SKM-1 treated with dmso at 0.1 percent for 144 hours (cell line): ENCODE measurements at regions not wholly inside any gene's neighbourhood (a gene's known extent, or its start where the extent isn't known, plus 50 kb on each side); places are given as distances from the start of the nearest gene placed in this dataset.

Experiments used
- DNase-seq: peaks from one replicate; lab custom pipeline; 2025; ENCODE audit not compliant: unreplicated experiment; lab: John Stamatoyannopoulos, UW

DNA sequence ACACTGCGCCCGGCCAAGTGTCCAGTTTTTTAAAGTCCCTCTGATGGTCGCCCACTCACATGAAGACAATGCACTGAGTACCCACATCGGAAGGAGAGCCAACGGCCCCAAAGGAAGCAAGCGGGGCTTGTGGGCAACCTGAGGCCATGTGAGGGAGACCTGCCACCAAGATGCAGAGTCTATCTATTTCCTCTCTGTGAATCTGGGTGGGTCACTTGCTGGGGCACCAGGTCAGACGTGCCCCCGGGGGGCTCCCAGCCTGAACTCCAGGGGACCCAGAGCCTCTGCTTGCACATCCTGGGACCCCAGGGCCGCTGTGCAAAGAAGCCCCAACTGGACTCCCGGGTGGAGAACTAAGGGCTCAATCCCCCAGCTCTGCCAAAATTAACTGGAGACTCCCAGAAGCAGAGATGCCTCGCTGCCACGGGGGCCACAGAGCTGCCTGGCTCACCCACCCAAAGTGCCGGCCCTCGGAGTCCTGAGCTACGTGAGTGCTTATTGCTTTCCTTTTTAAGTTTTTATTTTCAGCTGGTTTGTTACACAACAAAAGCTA lies 106.4 kb downstream of the BRD1 start:
- no peak for DNase-seq

DNA sequence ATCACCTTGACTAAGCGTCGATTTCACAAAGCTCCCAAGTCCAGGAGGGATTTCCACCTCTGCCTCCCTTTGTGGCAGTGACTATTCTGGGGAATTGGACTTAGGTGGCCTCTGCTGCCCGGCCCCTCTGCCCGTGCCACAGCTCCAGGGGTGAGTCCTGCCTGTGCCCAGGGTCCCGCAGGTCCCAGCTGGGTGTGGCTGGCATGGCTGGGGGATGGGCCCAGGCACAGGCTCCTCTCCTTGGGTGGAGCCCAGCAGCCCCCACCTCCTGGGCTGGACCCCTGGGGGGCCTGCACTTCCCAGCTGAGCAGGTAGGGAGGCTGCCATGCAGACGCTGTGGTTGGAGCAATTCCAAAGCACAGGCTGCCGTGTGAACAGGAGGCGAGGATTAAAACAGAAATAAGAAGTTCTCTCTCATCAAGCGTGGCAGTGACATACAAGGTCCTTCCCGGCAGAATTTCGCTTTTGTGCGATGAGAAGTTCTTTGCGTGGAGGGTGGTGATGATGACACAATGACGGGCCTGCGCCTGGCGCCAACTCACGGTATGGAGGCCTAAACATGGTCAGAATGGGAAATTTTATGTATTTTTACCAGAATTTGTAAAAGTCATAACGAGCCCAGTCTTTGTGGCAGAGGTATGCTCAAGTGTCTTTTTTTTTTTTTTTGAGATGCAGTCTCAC lies 107.3 kb downstream of the BRD1 start:
- DNase-seq, result no peak

DNA sequence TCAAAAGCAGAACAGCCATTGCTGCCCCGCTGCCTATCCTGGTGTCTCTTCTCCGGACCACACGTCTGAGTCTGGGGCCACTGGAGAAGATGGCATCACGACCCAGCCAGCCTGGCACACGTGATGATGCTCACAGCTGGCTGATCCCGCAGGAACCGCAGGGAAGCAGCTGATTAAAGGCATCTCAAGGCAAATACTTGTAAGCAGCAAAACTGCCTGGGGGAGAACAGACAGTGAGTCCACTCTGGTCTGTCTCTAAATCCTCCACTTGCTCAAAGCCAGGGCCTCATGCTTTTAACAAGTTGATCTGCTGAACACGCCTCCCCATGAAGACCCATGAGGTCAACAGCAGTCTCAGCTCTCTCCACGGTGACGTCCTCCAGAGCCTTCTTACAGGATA lies 108.6 kb downstream of the BRD1 start:
- no peak for DNase-seq

DNA sequence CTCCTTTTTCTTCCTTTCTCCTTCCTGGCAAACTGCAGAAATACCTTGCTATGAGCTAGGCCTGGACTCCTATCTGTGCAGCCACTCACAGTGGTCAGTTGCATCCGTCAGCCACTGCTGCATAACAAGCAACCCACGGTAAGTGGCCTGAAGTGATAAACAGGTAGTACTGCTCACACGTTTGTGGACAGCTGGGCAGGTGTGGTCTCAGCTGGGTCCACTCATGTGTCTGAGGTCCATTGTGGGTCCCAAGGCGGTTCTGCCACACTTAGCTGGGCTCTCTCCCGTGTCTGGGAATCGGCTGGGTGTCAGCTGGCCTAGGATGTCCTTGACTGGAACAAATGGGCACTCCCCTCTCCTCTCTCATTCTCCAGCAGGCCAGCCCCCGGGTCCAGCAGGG lies 109.3 kb downstream of the BRD1 start:
- no peak for DNase-seq

DNA sequence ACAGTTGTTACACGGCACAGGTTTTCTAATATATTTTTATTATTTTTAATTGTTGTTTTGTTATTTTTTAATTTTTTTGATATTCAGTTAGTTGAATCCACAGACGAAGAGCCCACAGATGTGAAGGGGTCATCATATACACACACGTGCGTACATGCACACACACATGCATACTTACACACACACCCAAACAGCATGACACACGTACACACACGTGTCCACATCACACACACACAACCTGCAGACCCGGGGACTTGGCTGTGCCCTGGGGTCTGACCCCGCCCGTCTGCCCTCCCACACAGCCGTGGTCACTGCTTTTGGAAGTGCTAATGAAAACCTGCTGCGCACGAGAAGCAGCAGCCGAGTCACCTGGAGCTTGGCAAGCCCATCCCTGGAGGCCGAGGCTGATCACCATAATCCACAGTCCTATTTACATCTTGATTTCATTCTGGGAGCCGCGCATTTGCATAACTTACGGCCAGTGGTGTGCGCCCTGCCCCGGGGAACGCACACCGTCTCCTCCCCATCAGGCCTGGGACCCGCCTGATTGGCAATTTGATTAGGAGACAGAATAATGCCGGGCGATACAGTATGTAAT lies 110.3 kb downstream of the BRD1 start:
- DNase-seq, result no peak

DNA sequence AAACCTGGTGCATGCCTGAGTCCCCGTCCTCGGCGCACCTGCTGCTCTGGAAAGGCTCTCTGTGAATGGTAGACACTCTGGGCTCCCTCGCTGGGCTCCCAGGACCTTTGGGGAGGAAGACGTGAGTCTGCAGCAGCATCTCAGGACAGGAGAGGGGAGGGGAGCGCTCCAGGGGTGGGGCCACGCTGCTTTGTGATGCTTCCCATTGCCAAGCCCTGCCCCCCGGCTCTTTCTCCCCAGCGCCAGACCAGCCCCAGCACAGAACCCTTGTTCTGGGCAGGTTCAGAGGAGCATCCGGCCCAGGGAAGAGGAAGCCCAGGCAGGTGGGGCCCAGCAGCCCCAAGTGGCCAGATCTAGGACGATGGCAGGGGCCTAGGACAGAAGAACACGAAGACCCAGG lies 111.2 kb downstream of the BRD1 start:
- DNase-seq, result no peak

DNA sequence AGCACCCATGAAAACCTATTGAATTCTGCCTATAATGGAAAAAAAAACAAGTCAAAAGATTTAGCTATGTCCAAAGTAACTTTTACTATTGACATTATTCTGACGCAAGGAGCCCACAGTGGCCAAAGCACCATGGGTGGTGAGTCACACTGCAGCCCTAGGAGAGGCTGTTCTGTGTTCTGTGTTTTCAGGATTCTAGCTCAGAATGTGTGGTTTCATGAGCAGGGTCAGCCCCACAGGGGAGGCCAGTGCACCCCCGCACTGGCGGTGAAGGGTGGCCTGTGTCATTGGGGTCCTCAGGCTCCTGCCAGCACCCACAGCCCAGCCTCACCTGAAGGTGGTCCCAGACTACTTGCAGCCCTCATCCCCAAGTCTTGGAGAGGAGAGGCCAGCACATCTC lies 112.2 kb downstream of the BRD1 start:
- no peak for DNase-seq

DNA sequence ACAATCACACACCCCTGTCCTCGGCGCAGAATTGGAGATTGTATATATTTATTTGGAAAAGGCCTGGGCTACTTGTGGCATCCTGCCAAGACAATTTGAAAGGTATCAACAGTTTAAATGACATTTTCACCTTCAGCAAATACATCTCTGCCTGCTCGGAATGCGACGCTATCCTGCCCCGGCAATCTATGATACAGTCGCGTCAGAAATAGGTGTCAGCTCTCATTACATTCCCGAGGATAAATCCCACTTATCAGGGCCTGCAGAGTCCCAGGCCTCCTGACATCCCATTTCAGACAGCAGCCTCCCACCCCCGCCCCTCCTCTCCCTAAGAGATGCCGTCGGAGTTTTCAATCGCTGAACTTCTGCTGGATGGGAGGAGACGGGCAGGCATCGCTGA lies 114.7 kb downstream of the BRD1 start:
- DNase-seq, result no peak

DNA sequence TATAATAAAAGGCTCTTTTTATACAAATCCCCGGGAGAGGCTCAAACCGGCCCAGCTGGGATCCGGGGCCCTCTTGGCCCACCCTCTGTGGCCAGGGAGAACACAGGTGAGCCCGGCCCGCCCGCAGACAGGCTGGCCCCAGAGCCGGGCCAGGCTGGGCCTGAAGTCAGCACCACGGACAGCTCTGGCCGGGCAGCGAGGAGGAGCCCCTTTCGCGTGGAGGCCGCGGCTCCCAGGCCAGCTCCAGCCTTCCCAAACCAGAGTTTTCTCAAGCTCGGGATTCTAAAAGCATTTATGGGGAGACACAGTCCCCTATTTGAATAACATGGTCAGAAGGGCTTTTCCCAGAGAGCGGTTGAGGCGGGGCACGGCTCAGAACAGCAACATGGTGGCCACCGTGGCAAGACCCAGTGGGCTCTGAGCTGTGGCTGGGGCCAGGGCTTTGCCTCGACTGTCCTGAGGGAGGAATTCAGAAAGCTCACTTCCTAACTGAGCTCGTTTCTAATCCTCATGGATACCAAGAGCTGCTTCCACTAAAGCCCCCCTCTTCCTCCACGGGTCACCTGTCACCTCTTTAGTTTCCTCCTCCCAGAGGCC lies 115.4 kb downstream of the BRD1 start:
- DNase-seq, result no peak

DNA sequence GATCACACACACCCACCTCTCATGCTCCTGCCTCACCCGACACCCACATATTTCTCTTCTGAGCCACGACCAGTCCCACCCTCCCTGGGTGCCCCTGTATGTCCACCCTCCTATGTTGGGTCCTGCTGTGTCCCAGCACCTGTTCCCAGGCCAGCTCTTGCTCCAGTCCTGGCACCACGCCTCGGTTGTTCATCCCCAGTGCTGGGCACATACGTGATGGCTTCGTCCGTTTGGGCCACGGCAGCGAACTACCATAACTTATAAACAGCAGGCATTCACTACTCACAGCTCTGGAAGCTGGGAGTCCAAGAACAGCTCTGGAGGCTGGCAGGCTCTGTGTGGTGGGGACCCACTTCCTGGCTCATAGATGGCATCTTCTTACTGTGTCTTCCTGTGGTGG lies 116.9 kb downstream of the BRD1 start:
- DNase-seq, result no peak

DNA sequence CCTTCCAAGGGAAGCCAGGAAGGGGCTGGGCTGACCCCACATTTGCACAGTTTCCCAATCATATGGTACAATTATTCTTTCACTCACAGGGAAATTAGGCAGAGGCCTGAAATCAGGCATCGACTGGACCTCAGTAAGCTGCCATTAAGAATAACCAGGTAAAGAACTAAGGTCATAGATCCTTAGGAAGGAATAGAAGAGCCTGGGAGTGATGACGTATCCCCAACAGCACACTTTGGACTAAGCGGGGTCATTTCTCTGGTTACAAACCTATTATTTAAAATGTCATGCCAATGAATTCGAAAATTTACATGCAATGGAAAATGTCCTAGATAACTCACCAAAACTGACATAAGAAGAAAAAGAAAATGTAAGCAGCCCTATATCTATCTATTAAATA lies 118.2 kb downstream of the BRD1 start:
- DNase-seq, result no peak

DNA sequence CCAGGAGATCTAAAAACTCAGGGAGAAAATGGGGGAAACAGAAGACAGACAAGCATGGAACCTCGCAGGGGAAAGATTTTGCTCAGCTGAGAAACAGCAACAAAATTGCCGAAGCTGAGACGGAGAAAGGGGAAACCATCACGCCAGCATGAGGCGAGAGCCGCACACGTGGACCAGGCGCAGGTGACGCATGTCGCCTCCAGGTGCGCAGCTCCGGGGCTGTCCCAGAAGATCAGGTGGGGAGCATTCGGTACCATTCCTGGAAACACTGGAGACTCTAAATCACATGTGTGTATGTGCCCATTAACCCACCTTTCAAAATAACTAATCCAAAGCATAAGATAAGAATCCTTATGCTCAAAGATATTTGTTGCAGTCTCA lies 121.7 kb downstream of the BRD1 start:
- DNase-seq, result no peak

DNA sequence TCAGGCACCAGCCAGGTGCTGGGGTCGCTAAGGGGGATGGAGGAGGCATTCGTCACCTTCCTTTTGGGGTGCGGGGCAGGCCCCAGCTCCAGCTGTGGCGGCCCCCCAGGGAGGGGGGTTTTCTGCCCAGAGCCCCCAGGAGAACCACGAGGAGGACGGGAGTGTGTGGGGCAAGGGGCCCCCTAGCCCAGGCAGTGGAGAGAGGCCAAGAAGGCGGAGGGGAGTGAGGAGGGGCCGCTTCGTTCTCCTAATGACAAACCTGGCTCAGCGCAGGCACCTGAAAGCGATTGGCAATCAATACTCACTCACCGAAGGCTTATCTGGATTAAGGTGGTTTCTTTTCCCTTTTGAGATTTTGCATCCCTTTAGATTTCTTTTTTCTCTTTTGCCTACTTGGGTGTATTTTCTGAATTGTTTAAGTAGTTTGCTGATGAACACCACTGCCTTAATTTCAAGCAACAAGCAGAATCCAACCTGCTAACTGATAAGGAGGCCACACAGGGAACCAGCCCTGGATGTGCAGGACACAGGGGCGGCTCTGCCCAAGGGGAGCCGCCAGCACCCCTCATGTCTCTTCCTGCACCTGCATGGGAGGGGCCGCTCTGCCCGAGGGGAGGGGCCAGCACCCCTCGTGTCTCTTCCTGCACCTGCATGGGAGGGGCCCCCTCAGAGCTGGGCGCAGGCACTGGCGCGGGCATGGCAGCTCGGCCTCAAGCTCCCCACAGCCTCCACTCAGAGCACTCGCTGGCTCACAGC lies 122.3 kb downstream of the BRD1 start:
- DNase-seq, result no peak

DNA sequence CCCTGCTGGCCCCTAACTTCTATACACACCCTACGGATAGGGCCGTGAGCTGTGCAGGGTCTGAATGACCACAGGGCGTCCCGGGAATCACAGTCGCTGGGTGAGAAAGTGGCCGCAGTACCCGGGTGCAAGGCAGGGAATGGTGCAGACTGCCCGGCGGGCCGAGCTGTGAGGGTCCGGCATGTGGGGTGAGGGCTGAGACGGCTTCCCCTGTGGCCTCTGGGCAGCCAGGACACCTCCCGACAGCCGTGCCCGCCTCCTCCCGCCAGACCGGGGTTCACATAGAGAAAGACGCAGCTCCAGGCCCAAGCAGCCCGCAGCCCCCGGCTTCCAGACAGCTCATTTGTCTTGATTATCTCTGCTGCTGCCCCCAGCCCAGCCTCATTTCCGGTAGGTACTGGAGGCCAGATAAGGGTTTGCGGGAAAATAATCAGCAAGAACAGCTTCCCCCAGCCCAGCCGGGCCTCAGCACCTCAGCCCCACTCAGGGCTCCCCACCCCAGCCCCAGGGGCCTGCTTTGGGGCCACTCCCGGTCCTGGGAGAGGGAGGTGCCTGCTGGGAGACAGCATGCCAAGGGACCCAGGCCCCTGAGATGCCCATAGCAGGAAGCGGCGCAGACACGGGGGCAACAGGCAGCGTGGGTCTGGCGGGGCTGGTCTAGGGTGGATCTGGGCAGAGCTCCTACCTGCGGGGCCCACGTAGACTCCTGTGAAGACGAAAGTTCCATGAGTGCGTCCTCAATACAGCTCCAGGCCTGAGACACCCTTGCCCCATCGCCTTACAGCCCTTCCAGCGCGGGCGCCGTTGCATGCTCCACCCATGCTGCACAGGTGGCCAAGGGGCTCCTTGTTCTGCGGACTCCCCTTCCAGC lies 123.1 kb downstream of the BRD1 start:
- DNase-seq, result no peak

DNA sequence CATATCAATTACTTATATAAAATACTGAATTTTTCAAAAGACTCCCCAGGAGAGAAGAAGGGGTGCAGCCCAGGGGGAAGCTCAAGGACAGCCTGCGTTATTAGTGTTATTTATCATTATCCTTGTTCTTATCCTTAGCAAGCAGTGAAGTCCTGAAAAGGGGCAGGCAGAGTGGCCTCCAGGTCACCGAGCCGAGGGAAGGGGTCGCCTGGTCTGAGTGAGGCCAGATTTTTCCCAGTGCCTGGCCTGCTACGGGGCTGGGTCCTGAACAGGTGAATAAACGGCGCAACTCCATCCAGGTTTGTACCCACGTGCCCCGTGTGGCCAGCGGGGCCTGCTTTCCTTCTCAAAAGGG lies 123.7 kb downstream of the BRD1 start:
- DNase-seq, result no peak

DNA sequence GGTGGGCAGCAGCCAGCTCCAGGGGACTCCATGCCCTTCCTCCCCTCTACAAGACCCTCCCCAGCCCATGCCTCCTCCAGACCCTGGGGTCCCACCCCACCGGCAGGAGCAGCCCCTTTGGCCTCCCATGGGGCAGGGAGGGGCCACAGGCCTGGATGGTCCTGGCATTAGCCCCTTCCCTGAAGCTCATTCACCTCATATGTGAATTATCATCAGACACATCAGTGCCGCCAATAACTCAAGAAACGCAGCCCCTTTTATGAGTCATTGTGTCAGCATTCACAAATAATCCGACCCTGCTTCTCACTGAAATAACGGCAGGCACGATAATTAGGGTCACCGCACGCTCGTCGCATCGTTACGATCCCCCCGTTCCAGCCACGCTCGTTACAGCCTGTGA lies 124.2 kb downstream of the BRD1 start:
- no peak for DNase-seq

DNA sequence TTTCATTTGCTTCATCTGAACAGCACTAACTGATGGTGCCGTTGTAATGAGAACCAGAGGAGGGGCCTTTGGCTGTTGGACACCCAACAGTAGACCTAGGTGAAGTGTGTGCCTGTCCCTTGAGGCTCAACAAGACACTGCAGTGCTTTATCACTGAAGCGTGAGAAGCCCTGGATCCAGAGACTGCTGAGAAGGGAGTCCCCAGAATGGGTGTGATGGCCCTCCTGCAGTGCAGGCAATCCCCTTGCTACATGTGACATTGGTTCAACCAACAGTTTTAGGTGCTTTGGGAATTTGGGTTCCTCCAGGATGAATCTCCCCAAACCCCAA lies 125.6 kb downstream of the BRD1 start:
- no peak for DNase-seq

DNA sequence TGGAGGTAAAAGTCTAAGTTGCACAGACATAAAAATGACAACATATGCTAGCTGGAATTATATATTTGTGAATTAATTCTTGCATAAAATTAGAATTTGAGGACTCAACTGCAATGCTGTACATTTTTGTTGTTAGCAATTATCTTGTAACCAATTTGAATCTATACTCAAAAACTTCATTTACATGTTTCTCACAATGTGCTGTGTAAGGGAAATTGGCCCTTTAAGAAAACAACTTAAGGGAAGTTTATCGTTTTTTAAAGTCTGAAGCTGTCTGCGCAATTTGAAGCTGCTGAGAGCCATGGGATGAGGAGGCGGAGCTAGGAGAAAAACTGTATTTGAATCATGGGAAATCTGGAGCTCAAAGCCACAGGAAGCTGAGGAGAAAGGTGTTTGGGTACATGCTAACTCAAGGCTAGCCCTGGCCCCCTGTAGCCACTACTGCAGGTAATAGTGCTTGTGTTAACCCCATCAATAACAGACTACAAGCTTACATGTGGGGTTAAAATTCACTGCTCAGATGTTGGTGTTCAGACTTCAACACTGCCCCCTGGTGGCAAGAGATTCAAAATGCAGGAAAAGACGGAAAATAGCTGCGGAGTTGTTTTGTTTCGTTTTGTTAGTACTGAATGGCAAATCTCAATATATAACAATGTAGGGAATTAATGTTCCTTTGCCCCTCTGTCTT lies 126.1 kb downstream of the BRD1 start:
- DNase-seq, result no peak

DNA sequence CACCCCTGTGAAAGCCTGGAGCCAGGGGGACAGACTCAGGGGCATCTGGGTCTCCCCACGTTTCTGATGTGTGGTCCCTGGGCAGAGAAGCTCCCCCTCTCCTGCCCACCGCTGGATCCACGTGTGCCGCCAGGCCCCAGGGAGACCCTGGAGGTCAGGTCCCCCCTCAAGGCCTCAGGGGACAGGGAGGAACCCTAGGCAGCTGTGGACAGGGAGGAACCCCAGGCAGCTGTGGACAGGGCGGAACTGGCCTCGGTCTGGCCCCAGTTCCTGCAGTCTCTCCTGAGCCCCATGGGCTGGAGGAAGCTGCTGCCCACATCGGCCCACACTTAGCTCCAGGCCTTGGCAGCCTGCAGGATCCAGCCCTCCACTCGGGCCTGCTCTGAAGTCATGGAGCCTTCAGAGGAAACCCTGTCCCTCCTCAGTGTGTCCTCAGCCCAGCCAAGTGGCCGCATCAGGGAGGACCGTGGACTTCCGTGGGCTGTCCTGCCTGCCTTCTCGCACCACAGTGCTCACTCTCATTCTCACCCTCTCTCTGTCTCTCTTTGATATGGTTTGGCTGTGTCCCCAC lies 127.7 kb downstream of the BRD1 start:
- no peak for DNase-seq

DNA sequence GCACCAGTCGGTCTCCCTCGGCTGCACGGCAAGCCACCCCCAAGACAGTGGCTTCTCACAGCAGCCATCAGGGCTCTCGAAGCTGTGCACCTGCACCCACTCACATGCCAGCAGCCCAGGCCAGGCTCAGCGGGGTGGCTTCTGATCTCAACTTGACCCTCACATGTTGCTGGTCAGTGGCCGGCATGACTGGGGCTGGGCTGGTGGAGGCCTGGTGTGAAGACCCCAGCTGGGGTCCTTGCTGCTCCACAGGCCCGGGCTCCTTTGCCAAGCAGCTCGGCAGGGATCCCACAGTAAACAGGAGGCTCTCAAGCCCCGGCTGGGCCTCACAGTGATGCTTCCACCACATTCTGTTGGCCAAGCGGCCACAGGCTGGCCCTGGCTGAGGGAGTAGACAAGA lies 128.2 kb downstream of the BRD1 start:
- DNase-seq, result no peak
